Pancreas (tissue), 10 donors: ENCODE measurements at regions not wholly inside any gene's neighbourhood (a gene's known extent, or its start where the extent isn't known, plus 50 kb on each side); places are given as distances from the start of the nearest gene placed in this dataset.

ENCODE experiments used
- ATAC-seq, 4 donors: fragments of 200-7000 bp; cut with Tn5 transposase; one replicate each; pipeline versions ENCODE4 v1.8.0 to v1.9.1; 2020; ENCODE audit warnings: mild to moderate bottlenecking in 4 of 4, moderate library complexity in 4 of 4
- DNase-seq, 6 donors: peaks; one replicate each; pipeline ENCODE4 v3.0.0-alpha.2; 2020
- FAIRE-seq: peaks from 2 replicates; lab custom pipeline; 2012; peaks lifted over from hg19 to GRCh38; lab: Jason Lieb, UNC
- H3K27ac ChIP-seq, 4 donors: fragments of 200-600 bp; sonication (generic); 1 replicate in 3 of 4; 2 replicates in 1 of 4; pipeline versions ENCODE4 v1.5.0 to v1.8.0; 2020
- H3K27me3 ChIP-seq, 4 donors: fragments of 200-600 bp; one replicate each; pipeline ENCODE4 v1.8.0; 2021
- H3K36me3 ChIP-seq, 3 donors: fragments of 200-600 bp; sonication (generic) in 1 of 3; one replicate each; pipeline versions ENCODE4 v1.5.0 to v1.8.0; 2020 to 2021
- H3K4me1 ChIP-seq, 3 donors: fragments of 200-600 bp; one replicate each; pipeline ENCODE4 v1.8.0; 2021
- H3K4me3 ChIP-seq, 4 donors: fragments of 200-600 bp; sonication (generic) in 2 of 4; one replicate each; pipeline versions ENCODE4 v1.5.0 to v1.8.0; 2020 to 2021
- H3K9me3 ChIP-seq, 4 donors: fragments of 200-600 bp; one replicate each; pipeline ENCODE4 v1.8.0; 2021
- CTCF ChIP-seq, 4 donors: fragments of 200-600 bp; sonication (generic) in 3 of 4; IDR thresholded peaks; one replicate each; pipeline versions ENCODE4 v1.5.0 to v1.8.0; 2021; ENCODE audit warnings: antibody characterized with exemption in 4 of 4
- WGBS, 2 donors: extraction: QIAGEN DNeasy Blood & Tissue Kit; methylation state at CpG; one replicate each; pipeline ENCODE4 v1.1.7; 2013; 5-methylcytosine and 5-hydroxymethylcytosine counted together
- intact Hi-C, 3 donors: fragments of 100-400 bp; cut with DNase I; formaldehyde crosslinking; loops; one replicate each; pipeline versions ENCODE4 v1.11.1 to v1.14.2; 2022
- donor health status: healthy with polysubstance abuse.
- donor health status: DM: no; HTN: no; CAD: no; lungs with moderate emphysema.
- donor health status: DM: no; HTN: no; CAD: no.
- donor health status: control.
- donor health status: control.
- donor health status: Bipolar disorder and iron deficiency.
- donor health status: DM: yes; HTN: yes; CAD: no.
- donor health status: DM: no; HTN: no; CAD: no.
- donor health status: DM: no; HTN: no; CAD: no.
- donor health status: DM: yes; HTN: yes; CAD: no.

- FAIRE-seq: no peak
Measured at GRCh38 chr4:26229974-26230373, 90.8 kb upstream of the RBPJ start.

DNA sequence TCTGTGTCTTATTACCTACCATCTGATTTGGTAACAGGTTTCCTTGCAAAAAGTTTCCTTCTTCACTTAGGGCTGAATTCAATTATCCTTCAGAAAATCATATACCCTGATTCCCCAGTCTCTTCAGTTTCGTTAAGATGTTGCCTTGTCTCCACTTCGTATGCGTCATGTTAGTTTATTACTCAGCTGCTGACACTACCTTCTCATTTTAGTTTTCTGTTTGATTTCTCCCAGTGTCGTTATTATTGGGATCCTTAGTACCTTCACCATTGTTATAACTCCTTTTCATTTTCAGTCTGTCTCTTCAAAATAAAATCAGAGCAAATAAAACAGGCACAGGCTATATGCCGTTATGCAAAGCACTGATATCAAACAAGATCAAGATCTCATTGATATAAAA is 87.5 kb upstream of the RBPJ start:
- WGBS, 2 donors: 89% methylated on average over 5 of the region's 5 CpGs
- no peak for FAIRE-seq
- intact Hi-C loops: no loop called here

More at GRCh38 chr4:26229974-26230373, 90.8 kb upstream of the RBPJ start:
- Histone ChIP-seq H3K27ac (no peak overlapping the region), H3K27me3 (no peaks in the 10 kb centered on the region), H3K36me3 (no peaks in the 10 kb centered on the region), H3K4me1 (no peaks in the 10 kb centered on the region), H3K9me3 (no peaks in the 10 kb centered on the region), H3K4me3 (no peak overlapping the region)
- no peak for TF ChIP-seq CTCF (IDR thresholded peaks at IDR 0.05)
- WGBS, 2 donors: 91 to 99% methylated on average over 4 of the region's 4 CpGs
- intact Hi-C loops: no loop called here
- ATAC-seq: no peak
- DNase-seq: no peak

GRCh38 chr4:26235500-26235899 is 85.3 kb upstream of the RBPJ start:
- no peaks in the 10 kb centered on the region for H3K4me1 ChIP-seq
- FAIRE-seq: no peak
- H3K27me3 ChIP-seq: no peaks in the 10 kb centered on the region
- H3K9me3 ChIP-seq: no peaks in the 10 kb centered on the region
- TF ChIP-seq CTCF (IDR thresholded peaks at IDR 0.05): no peak
- peak in 4 of 6 donors; percentile 18 to 58 (median 37) for DNase-seq
- no peak overlapping the region for H3K4me3 ChIP-seq
- peak in 3 of 4 donors; percentile 75 to 79 (median 76) for ATAC-seq
- no peaks in the 10 kb centered on the region for H3K36me3 ChIP-seq
- intact Hi-C loops: no loop called here
- H3K27ac ChIP-seq: no peak overlapping the region

More for the DNA sequence above, 87.5 kb upstream of the RBPJ start:
- no peaks in the 10 kb centered on the region for H3K9me3 ChIP-seq
- no peak overlapping the region for H3K4me3 ChIP-seq
- no peak for ATAC-seq
- TF ChIP-seq CTCF (IDR thresholded peaks at IDR 0.05): no peak
- H3K27me3 ChIP-seq: no peaks in the 10 kb centered on the region
- H3K4me1 ChIP-seq: no peaks in the 10 kb centered on the region
- DNase-seq: no peak
- H3K36me3 ChIP-seq: no peaks in the 10 kb centered on the region
- H3K27ac ChIP-seq: no peak overlapping the region

- WGBS, 2 donors: 88 to 92% methylated on average over 5 of the region's 5 CpGs
- intact Hi-C loops: no loop called here
Measured at GRCh38 chr4:26237916-26238315, 82.9 kb upstream of the RBPJ start.

GRCh38 chr4:26238426-26238777 is 82.4 kb upstream of the RBPJ start:
- H3K4me3 ChIP-seq: no peak overlapping the region
- H3K4me1 ChIP-seq: no peaks in the 10 kb centered on the region
- intact Hi-C loops: no loop called here
- DNase-seq: no peak
- no peak for TF ChIP-seq CTCF (IDR thresholded peaks at IDR 0.05)
- H3K9me3 ChIP-seq: no peaks in the 10 kb centered on the region
- FAIRE-seq: no peak
- H3K36me3 ChIP-seq: no peaks in the 10 kb centered on the region
- no peak for ATAC-seq
- H3K27ac ChIP-seq: no peak overlapping the region
- no peaks in the 10 kb centered on the region for H3K27me3 ChIP-seq
- 29 to 41% methylated on average over 4 of the region's 4 CpGs for WGBS, 2 donors

More at GRCh38 chr4:26237916-26238315, 82.9 kb upstream of the RBPJ start:
- H3K27me3 ChIP-seq: no peaks in the 10 kb centered on the region
- ATAC-seq (no peak), DNase-seq (no peak), FAIRE-seq (no peak)
- no peaks in the 10 kb centered on the region for H3K9me3 ChIP-seq
- H3K36me3 ChIP-seq: no peaks in the 10 kb centered on the region
- H3K27ac ChIP-seq: no peak overlapping the region
- no peaks in the 10 kb centered on the region for H3K4me1 ChIP-seq
- no peak for TF ChIP-seq CTCF (IDR thresholded peaks at IDR 0.05)
- no peak overlapping the region for H3K4me3 ChIP-seq
